Liver (tissue), 3 donors: ENCODE measurements at regions not wholly inside any gene's neighbourhood (a gene's known extent, or its start where the extent isn't known, plus 50 kb on each side); places are given as distances from the start of the nearest gene placed in this dataset.
"Not testable (repeated sequence)": the region's sequence is repeated elsewhere in the genome, so short reads cannot be mapped to it uniquely, and the experiment has no call there.

Experiments
- EGR1 ChIP-seq, 2 donors: IDR thresholded peaks; 2 replicates each; pipeline ENCODE4 v1.6.1; 2016 to 2018; ENCODE audit warnings: antibody characterized with exemption in 2 of 2, low read depth in 2 of 2
- FOXA1 ChIP-seq: IDR thresholded peaks from 2 replicates; pipeline ENCODE4 v1.6.1; 2016; ENCODE audit warnings: antibody characterized with exemption
- HNF4G ChIP-seq: IDR thresholded peaks from 2 replicates; pipeline ENCODE4 v1.6.1; 2016; ENCODE audit warnings: antibody characterized with exemption
- JUND ChIP-seq, 2 donors: IDR thresholded peaks; 2 replicates each; pipeline ENCODE4 v1.6.1; 2016; ENCODE audit warnings: antibody characterized with exemption in 2 of 2
- MAX ChIP-seq: IDR thresholded peaks from 2 replicates; pipeline ENCODE4 v1.6.1; 2016; ENCODE audit warnings: antibody characterized with exemption
- NR2F2 ChIP-seq: IDR thresholded peaks from 2 replicates; pipeline ENCODE4 v1.6.1; 2016; ENCODE audit warnings: antibody characterized with exemption
- RAD21 ChIP-seq, 2 donors: IDR thresholded peaks; 2 replicates each; pipeline ENCODE4 v1.6.1; 2016; ENCODE audit warnings: antibody characterized with exemption in 2 of 2, mild to moderate bottlenecking in 2 of 2
- RXRA ChIP-seq, 2 donors: IDR thresholded peaks; 2 replicates each; pipeline ENCODE4 v1.6.1; 2017 to 2018; ENCODE audit warnings: antibody characterized with exemption in 2 of 2, mild to moderate bottlenecking in 1 of 2
- YY1 ChIP-seq: IDR thresholded peaks from 2 replicates; pipeline ENCODE4 v1.6.1; 2016; ENCODE audit warnings: antibody characterized with exemption, mild to moderate bottlenecking
- ZBTB33 ChIP-seq: IDR thresholded peaks from 2 replicates; pipeline ENCODE4 v1.6.1; 2016; ENCODE audit warnings: antibody characterized with exemption
- TF ChIP-seq, protein P1 (sequence below): fragments of 150-350 bp; IDR thresholded peaks from 2 replicates; pipeline ENCODE4 v1.5.1; 2017; ENCODE audit warnings: improper control_type of control experiment, low read depth, low read length; ENCODE audit not compliant: missing input control
- TF ChIP-seq, protein P2 (sequence below): IDR thresholded peaks from 2 replicates; pipeline ENCODE4 v1.6.1; 2016; ENCODE audit warnings: antibody characterized with exemption
- TF ChIP-seq, protein P3 (sequence below): IDR thresholded peaks from 2 replicates; pipeline ENCODE4 v1.6.1; 2016; ENCODE audit warnings: antibody characterized with exemption, mild to moderate bottlenecking
- donor health status: healthy.
- donor health status: healthy.

GRCh38 chr20:48372851-48373554 lies 454.8 kb downstream of the PREX1 start:
- not testable (repeated sequence) for TF ChIP-seq MAX; YY1; ZBTB33; RAD21 (IDR thresholded peaks at IDR 0.05); JUND (IDR thresholded peaks at IDR 0.05); HNF4G; EGR1 (IDR thresholded peaks at IDR 0.05; ENCODE audit: low read depth in 2 of 2); RXRA (IDR thresholded peaks at IDR 0.05); FOXA1
- TF ChIP-seq, protein P1, sequence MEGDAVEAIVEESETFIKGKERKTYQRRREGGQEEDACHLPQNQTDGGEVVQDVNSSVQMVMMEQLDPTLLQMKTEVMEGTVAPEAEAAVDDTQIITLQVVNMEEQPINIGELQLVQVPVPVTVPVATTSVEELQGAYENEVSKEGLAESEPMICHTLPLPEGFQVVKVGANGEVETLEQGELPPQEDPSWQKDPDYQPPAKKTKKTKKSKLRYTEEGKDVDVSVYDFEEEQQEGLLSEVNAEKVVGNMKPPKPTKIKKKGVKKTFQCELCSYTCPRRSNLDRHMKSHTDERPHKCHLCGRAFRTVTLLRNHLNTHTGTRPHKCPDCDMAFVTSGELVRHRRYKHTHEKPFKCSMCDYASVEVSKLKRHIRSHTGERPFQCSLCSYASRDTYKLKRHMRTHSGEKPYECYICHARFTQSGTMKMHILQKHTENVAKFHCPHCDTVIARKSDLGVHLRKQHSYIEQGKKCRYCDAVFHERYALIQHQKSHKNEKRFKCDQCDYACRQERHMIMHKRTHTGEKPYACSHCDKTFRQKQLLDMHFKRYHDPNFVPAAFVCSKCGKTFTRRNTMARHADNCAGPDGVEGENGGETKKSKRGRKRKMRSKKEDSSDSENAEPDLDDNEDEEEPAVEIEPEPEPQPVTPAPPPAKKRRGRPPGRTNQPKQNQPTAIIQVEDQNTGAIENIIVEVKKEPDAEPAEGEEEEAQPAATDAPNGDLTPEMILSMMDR, result not testable (repeated sequence)
- TF ChIP-seq NR2F2, result peak; percentile 76
- TF ChIP-seq, protein P2, sequence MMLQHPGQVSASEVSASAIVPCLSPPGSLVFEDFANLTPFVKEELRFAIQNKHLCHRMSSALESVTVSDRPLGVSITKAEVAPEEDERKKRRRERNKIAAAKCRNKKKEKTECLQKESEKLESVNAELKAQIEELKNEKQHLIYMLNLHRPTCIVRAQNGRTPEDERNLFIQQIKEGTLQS, result not testable (repeated sequence)
- TF ChIP-seq, protein P3, sequence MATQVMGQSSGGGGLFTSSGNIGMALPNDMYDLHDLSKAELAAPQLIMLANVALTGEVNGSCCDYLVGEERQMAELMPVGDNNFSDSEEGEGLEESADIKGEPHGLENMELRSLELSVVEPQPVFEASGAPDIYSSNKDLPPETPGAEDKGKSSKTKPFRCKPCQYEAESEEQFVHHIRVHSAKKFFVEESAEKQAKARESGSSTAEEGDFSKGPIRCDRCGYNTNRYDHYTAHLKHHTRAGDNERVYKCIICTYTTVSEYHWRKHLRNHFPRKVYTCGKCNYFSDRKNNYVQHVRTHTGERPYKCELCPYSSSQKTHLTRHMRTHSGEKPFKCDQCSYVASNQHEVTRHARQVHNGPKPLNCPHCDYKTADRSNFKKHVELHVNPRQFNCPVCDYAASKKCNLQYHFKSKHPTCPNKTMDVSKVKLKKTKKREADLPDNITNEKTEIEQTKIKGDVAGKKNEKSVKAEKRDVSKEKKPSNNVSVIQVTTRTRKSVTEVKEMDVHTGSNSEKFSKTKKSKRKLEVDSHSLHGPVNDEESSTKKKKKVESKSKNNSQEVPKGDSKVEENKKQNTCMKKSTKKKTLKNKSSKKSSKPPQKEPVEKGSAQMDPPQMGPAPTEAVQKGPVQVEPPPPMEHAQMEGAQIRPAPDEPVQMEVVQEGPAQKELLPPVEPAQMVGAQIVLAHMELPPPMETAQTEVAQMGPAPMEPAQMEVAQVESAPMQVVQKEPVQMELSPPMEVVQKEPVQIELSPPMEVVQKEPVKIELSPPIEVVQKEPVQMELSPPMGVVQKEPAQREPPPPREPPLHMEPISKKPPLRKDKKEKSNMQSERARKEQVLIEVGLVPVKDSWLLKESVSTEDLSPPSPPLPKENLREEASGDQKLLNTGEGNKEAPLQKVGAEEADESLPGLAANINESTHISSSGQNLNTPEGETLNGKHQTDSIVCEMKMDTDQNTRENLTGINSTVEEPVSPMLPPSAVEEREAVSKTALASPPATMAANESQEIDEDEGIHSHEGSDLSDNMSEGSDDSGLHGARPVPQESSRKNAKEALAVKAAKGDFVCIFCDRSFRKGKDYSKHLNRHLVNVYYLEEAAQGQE, result not testable (repeated sequence)
